NCI-H1930 (cell line): ENCODE measurements at regions not wholly inside any gene's neighbourhood (a gene's known extent, or its start where the extent isn't known, plus 50 kb on each side); places are given as distances from the start of the nearest gene placed in this dataset.
"Not testable (repeated sequence)": the region's sequence is repeated elsewhere in the genome, so short reads cannot be mapped to it uniquely, and the experiment has no call there.

Experiments used
- DNase-seq, 2 experiments: peaks; one replicate each; lab custom pipeline; 2025; lab: John Stamatoyannopoulos, UW

- DNase-seq: no peak
Observed at GRCh38 chr13:43946281-43946680, 66.6 kb downstream of the LACC1 start.

GRCh38 chr13:43947897-43948458 lies 68.3 kb downstream of the LACC1 start:
- no peak for DNase-seq

- no peak for DNase-seq
Observed at GRCh38 chr13:43953370-43953769, 73.7 kb downstream of the LACC1 start.

DNA sequence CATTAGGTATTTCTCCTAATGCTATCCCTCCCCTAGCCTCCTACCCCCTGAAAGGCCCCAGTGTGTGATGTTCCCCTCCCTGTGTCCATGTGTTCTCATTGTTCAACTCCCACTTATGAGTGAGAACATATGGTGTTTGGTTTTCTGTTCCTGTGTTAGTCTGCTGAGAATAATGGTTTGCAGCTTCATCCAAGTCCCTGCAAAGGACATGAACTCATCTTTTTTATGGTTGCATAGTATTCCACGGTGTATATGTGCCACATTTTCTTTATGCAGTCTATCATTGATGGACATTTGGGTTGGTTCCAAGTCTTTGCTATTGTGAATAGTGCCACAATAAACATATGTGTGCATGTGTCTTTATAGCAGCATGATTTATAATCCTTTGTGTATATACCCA lies 77.3 kb downstream of the LACC1 start:
- DNase-seq: not testable (repeated sequence)

GRCh38 chr13:43959291-43959690 lies 79.6 kb downstream of the LACC1 start:
- DNase-seq: no peak

GRCh38 chr13:43961909-43962308 lies 82.2 kb downstream of the LACC1 start:
- no peak for DNase-seq

DNA sequence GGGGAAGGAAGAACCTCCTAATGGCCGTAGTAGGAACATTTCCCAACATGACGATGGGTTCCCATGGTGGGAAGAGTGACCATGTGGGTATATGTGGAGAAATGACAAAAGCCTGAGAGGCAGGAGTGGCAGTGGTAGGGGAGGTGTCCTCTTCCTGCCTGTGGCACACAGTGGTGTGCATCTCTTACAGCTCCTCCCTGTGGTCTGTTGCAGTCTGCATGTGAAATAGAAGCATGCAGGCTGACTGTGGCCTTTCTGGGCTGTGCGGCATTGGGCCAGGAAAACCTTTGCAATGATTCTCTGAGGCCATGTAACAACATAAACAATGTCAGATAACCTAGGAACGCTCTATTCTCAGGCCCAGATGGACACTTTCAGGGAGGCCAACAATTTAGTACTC lies 84.0 kb downstream of the LACC1 start:
- peak in 1 of 2 experiments; percentile 10 for DNase-seq

- no peak for DNase-seq
Observed at GRCh38 chr13:43964698-43965458, 85.2 kb downstream of the LACC1 start.

GRCh38 chr13:43965459-43965845 lies 85.7 kb downstream of the LACC1 start:
- no peak for DNase-seq

GRCh38 chr13:43968251-43968942 lies 88.7 kb downstream of the LACC1 start:
- DNase-seq: not testable (repeated sequence)

DNA sequence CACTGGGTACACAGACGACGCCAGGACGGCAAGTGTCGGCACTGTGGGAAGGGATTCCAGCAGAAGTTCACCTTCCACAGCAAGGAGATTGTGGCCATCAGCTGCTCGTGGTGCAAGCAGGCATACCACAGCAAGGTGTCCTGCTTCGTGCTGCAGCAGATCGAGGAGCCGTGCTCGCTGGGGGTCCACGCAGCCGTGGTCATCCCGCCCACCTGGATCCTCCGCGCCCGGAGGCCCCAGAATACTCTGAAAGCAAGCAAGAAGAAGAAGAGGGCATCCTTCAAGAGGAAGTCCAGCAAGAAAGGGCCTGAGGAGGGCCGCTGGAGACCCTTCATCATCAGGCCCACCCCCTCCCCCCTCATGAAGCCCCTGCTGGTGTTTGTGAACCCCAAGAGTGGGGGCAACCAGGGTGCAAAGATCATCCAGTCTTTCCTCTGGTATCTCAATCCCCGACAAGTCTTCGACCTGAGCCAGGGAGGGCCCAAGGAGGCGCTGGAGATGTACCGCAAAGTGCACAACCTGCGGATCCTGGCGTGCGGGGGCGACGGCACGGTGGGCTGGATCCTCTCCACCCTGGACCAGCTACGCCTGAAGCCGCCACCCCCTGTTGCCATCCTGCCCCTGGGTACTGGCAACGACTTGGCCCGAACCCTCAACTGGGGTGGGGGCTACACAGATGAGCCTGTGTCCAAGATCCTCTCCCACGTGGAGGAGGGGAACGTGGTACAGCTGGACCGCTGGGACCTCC lies 89.4 kb downstream of the LACC1 start:
- not testable (repeated sequence) for DNase-seq

GRCh38 chr13:43969919-43970318 lies 90.2 kb downstream of the LACC1 start:
- not testable (repeated sequence) for DNase-seq

DNA sequence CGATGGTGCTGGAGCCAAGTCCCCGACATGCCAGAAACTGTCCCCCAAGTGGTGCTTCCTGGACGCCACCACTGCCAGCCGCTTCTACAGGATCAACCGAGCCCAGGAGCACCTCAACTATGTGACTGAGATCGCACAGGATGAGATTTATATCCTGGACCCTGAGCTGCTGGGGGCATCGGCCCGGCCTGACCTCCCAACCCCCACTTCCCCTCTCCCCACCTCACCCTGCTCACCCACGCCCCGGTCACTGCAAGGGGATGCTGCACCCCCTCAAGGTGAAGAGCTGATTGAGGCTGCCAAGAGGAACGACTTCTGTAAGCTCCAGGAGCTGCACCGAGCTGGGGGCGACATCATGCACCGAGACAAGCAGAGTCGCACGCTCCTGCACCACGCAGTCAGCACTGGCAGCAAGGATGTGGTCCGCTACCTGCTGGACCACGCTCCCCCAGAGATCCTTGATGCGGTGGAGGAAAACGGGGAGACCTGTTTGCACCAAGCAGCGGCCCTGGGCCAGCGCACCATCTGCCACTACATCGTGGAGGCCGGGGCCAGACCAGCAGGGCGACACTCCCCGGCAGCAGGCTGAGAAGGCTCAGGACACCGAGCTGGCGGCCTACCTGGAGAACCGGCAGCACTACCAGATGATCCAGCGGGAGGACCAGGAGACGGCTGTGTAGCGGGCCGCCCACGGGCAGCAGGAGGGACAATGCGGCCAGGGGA lies 91.0 kb downstream of the LACC1 start:
- DNase-seq: not testable (repeated sequence)

DNA sequence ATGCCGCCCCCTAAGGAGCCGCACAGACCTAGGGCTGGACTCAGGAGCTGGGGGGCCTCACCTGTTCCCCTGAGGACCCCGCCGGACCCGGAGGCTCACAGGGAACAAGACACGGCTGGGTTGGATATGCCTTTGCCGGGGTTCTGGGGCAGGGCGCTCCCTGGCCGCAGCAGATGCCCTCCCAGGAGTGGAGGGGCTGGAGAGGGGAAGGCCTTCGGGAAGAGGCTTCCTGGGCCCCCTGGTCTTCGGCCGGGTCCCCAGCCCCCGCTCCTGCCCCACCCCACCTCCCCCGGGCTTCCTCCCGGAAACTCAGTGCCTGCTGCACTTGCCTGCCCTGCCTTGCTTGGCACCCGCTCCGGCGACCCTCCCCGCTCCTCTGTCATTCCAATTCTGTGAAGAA lies 91.6 kb downstream of the LACC1 start:
- DNase-seq: not testable (repeated sequence)

- no peak for DNase-seq
Observed at GRCh38 chr13:43977911-43978310, 98.2 kb downstream of the LACC1 start.

DNA sequence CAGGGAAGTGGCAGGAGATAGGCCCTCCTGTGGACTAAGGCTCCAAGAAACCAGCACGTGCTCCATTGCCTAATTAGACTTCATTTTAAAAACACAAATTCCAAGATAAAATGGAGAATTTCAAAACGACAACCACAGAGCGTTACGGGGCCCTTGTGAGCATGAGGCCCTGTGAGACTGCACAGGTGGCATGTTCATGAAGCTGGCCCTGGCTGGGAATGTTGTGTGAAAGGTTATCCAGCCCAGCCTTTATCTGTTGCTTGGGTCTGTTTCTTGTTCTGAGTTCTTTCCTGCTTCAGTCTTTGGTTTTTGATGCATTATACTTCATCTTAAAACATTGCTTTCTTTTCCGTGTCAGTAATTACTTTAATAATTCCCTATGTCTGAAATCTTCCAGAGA lies 99.0 kb downstream of the LACC1 start:
- DNase-seq: no peak

- DNase-seq: no peak
Observed at GRCh38 chr13:43979492-43979891, 99.8 kb downstream of the LACC1 start.

DNA sequence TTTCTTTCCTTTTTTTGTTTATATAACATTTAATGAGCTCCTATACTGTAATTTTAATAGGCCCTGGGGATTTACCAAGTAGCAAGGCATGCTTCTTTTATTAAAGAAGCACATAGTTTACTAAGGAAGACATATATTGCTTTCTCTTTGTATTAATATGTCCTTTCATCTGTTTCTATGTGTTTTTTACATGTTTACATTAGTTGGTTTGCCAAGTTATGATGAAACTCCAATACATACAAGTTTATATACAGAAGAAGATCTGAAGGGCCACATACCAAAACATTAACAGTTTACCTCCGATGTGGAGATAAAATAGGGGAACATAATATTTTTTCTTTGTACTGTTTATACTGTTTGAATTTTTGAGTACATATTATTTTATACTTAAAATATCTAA lies 100.9 kb downstream of the LACC1 start:
- no peak for DNase-seq

- no peak for DNase-seq
Observed at GRCh38 chr13:43981091-43981490, 101.4 kb downstream of the LACC1 start.

DNA sequence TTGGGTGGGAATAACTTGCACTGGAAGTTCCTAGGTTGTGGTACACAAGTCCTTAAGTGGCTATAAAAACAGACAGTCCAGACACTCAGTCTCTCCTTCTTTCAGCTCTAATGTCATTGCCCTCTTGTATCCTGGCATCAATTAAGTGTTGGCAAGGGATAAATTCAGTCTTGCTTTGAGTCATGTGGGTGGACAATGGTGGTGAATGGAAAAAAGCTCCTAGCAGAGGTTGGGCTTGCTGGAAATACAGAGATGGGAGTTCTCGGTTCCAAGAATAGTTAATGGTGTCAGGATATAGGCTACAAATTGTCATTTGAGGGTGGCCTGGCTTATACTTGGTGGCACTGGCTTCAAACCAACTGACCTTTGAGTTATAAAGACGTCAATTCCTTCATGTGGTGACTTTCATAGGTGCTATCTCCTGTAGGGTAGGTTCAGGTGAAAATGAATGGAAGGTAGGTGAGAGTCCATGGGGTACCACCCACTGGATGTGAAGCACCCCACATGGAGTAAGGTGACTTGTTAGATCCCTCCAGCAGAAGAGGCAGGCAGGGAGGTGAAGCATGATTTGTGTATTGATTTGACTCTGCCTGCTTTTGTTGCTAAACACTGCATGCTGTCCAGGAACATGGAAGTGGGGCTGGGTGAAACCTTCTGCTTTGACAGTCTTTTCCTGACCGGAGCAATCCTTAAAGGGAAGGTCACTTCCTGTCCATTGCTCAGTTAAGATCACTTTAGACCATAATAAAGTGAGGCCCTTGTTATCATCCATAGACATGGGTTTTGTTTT lies 102.0 kb downstream of the LACC1 start:
- no peak for DNase-seq

DNA sequence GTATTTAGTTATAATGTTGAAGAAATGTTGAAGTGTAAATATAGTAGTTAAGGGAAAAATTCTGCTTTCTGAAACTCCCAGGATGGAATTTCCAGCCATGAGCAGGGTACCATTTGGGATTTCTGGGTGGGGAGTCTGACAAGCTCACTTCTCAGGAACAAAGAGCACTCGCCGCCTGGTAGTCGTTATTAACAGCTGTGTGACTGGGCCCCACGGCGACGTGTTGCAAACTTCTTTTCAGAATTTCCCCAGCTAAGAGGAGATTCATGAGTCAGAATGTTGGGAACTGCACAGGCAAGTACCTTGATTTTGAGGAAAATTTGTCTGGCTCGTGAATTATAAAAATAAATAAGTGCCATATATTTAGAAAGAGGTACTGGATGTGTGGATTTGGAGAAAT lies 103.7 kb downstream of the LACC1 start:
- DNase-seq: no peak
